H1 (cell line): ENCODE measurements at regions not wholly inside any gene's neighbourhood (a gene's known extent, or its start where the extent isn't known, plus 50 kb on each side); places are given as distances from the start of the nearest gene placed in this dataset.

Experiments
- CTCF ChIA-PET: fragments of 300-600 bp; sonication (Branson Sonifier 250); formaldehyde crosslinking; loops from one replicate; lab custom pipeline; 2021; ENCODE audit not compliant: partially characterized antibody; lab: Charles Lee
- POLR2A ChIA-PET: fragments of 300-600 bp; sonication (Branson Sonifier 250); formaldehyde crosslinking; loops from one replicate; lab custom pipeline; 2021; ENCODE audit warnings: inconsistent platforms; ENCODE audit not compliant: partially characterized antibody; lab: Charles Lee
- DNase-seq, 2 experiments: peaks; one replicate each; pipeline versions ENCODE4 v3.0.0 to v3.0.0-alpha.2; 2010 to 2022; ENCODE audit warnings: low spot score in 2 of 2, low read depth in 1 of 2, mixed read lengths in 1 of 2
- FAIRE-seq: peaks from 2 replicates; lab custom pipeline; 2011; peaks lifted over from hg19 to GRCh38; lab: Jason Lieb, UNC
- H2AFZ ChIP-seq: 2 replicates; pipeline ENCODE4 v1.8.1; 2012; ENCODE audit warnings: low read length, inconsistent platforms
- H2AK5ac ChIP-seq: 2 replicates; pipeline ENCODE4 v1.6.1; 2013; ENCODE audit warnings: low read depth, low read length
- H2BK120ac ChIP-seq: replicated peaks from 2 replicates; pipeline ENCODE3; 2013; ENCODE audit warnings: low read depth, low read length, inconsistent platforms
- H2BK12ac ChIP-seq: 2 replicates; pipeline ENCODE4 v1.6.1; 2013; ENCODE audit warnings: low read depth, low read length
- H2BK15ac ChIP-seq: 2 replicates; pipeline ENCODE4 v1.6.1; 2013; ENCODE audit warnings: low read length
- H2BK20ac ChIP-seq: 2 replicates; pipeline ENCODE4 v1.6.1; 2013; ENCODE audit warnings: low read length
- H2BK5ac ChIP-seq: 2 replicates; pipeline ENCODE4 v1.6.1; 2013; ENCODE audit warnings: low read depth, low read length
- H3K14ac ChIP-seq: 2 replicates; pipeline ENCODE4 v1.6.1; 2013; ENCODE audit warnings: inconsistent platforms; ENCODE audit not compliant: insufficient read length
- H3K18ac ChIP-seq: 2 replicates; pipeline ENCODE4 v1.6.1; 2013; ENCODE audit warnings: low read length; ENCODE audit errors: extremely low read depth
- H3K23ac ChIP-seq: 2 replicates; pipeline ENCODE4 v1.6.1; 2013; ENCODE audit warnings: inconsistent platforms; ENCODE audit not compliant: insufficient read length
- H3K23me2 ChIP-seq: 2 replicates; pipeline ENCODE4 v1.6.1; 2013; ENCODE audit warnings: low read depth, low read length
- H3K27ac ChIP-seq: 2 replicates; pipeline ENCODE4 v1.6.1; 2011; ENCODE audit warnings: low read depth, low read length, inconsistent platforms
- H3K27me3 ChIP-seq, 4 experiments: replicated peaks in 1 of 4; 1 replicate in 1 of 4; 2 replicates in 3 of 4; pipeline versions ENCODE4 v1.6.1 to v1.8.1; 2011 to 2013; ENCODE audit warnings: low read length in 3 of 4, mild to moderate bottlenecking in 3 of 4, inconsistent platforms in 2 of 4, mixed read lengths in 2 of 4, moderate library complexity in 1 of 4; ENCODE audit not compliant: control insufficient read depth in 3 of 4, insufficient read depth in 3 of 4; ENCODE audit errors: extremely low read depth in 1 of 4
- H3K36me3 ChIP-seq, 4 experiments: 2 replicates each; pipeline versions ENCODE4 v1.6.1 to v1.8.1; 2011 to 2013; ENCODE audit warnings: mild to moderate bottlenecking in 4 of 4, low read length in 3 of 4, moderate library complexity in 2 of 4, control low read depth in 1 of 4, inconsistent platforms in 1 of 4; ENCODE audit not compliant: insufficient read depth in 4 of 4, control insufficient read depth in 2 of 4
- H3K4ac ChIP-seq: replicated peaks from 2 replicates; pipeline ENCODE3; 2013; ENCODE audit warnings: low read length, low read depth, mixed read lengths, inconsistent platforms; ENCODE audit not compliant: insufficient read length
- H3K4me1 ChIP-seq, 4 experiments: replicated peaks in 1 of 4; 1 replicate in 1 of 4; 2 replicates in 3 of 4; pipeline versions ENCODE4 v1.6.1 to v1.8.1; 2011 to 2013; ENCODE audit warnings: low read length in 3 of 4, inconsistent platforms in 2 of 4, mixed read lengths in 1 of 4; ENCODE audit not compliant: insufficient read depth in 4 of 4, control insufficient read depth in 3 of 4
- H3K4me2 ChIP-seq, 2 experiments: 2 replicates each; pipeline versions ENCODE4 v1.6.1 to v1.8.1; 2011 to 2013; ENCODE audit warnings: low read depth in 2 of 2, low read length in 2 of 2, control low read depth in 1 of 2, inconsistent platforms in 1 of 2, mild to moderate bottlenecking in 1 of 2; ENCODE audit not compliant: insufficient read depth in 1 of 2
- H3K4me3 ChIP-seq, 4 experiments: fragments of 200-600, 300-600 bp in 1 of 4; sonication (generic), shearing (Covaris generic), sonication (Bioruptor Twin) in 1 of 4; 2 replicates each; pipeline versions ENCODE4 v1.5.1 to v1.8.1; 2011 to 2016; ENCODE audit warnings: low read length in 4 of 4, low read depth in 3 of 4, control low read depth in 2 of 4, inconsistent platforms in 2 of 4, mild to moderate bottlenecking in 2 of 4, mixed read lengths in 1 of 4, moderate library complexity in 1 of 4; ENCODE audit not compliant: insufficient read depth in 2 of 4; ENCODE audit errors: extremely low read depth in 1 of 4
- H3K56ac ChIP-seq: replicated peaks from 2 replicates; pipeline ENCODE3; 2013; ENCODE audit warnings: low read depth, mild to moderate bottlenecking, mixed read lengths, low read length, inconsistent platforms; ENCODE audit not compliant: insufficient read length
- H3K79me1 ChIP-seq: 2 replicates; pipeline ENCODE4 v1.6.1; 2013; ENCODE audit warnings: low read depth, low read length, control low read depth
- H3K79me2 ChIP-seq, 2 experiments: 2 replicates each; pipeline versions ENCODE4 v1.6.1 to v1.8.1; 2012 to 2013; ENCODE audit warnings: low read length in 2 of 2, mild to moderate bottlenecking in 2 of 2, inconsistent platforms in 1 of 2; ENCODE audit not compliant: insufficient read depth in 2 of 2, control insufficient read depth in 1 of 2
- H3K9ac ChIP-seq, 4 experiments: replicated peaks in 1 of 4; 1 replicate in 1 of 4; 2 replicates in 3 of 4; pipeline versions ENCODE4 v1.6.1 to v1.8.1; 2011 to 2013; ENCODE audit warnings: low read depth in 3 of 4, low read length in 3 of 4, control low read depth in 2 of 4, mild to moderate bottlenecking in 2 of 4, moderate library complexity in 2 of 4, inconsistent platforms in 1 of 4; ENCODE audit errors: extremely low read depth in 1 of 4
- H3K9me3 ChIP-seq, 2 experiments: 2 replicates each; pipeline versions ENCODE4 v1.6.1 to v1.8.1; 2012 to 2013; ENCODE audit warnings: mild to moderate bottlenecking in 2 of 2, moderate library complexity in 2 of 2, control low read depth in 1 of 2, inconsistent platforms in 1 of 2, low read depth in 1 of 2, low read length in 1 of 2, mixed read lengths in 1 of 2; ENCODE audit not compliant: insufficient read depth in 2 of 2
- H4K20me1 ChIP-seq, 2 experiments: replicated peaks in 1 of 2; 2 replicates each; pipeline versions ENCODE3 to v1.8.1; 2011 to 2013; ENCODE audit warnings: inconsistent platforms in 2 of 2, low read length in 2 of 2, mild to moderate bottlenecking in 1 of 2; ENCODE audit not compliant: insufficient read depth in 2 of 2, control insufficient read depth in 1 of 2
- H4K5ac ChIP-seq: 2 replicates; pipeline ENCODE4 v1.6.1; 2013; ENCODE audit warnings: low read length, low read depth, mixed read lengths, inconsistent platforms; ENCODE audit not compliant: insufficient read length
- H4K8ac ChIP-seq: 2 replicates; pipeline ENCODE4 v1.8.0; 2013; ENCODE audit warnings: mild to moderate bottlenecking, moderate library complexity, low read length, inconsistent platforms; ENCODE audit not compliant: insufficient read depth; ENCODE audit errors: extremely low read depth
- H4K91ac ChIP-seq: replicated peaks from 2 replicates; pipeline ENCODE3; 2013; ENCODE audit warnings: low read length, mixed read lengths, inconsistent platforms; ENCODE audit not compliant: insufficient read length
- ASH2L ChIP-seq: fragments of 200-600, 300-600 bp; sonication (generic); IDR thresholded peaks from one replicate; pipeline ENCODE4 v1.7.1; 2017; ENCODE audit warnings: low read length
- ATF3 ChIP-seq: IDR thresholded peaks from 2 replicates; pipeline ENCODE4 v1.6.1; 2011; ENCODE audit warnings: low read depth, mild to moderate bottlenecking, low read length; ENCODE audit not compliant: insufficient read depth
- BACH1 ChIP-seq: IDR thresholded peaks from 2 replicates; pipeline ENCODE4 v1.6.1; 2012; ENCODE audit warnings: low read length, improper control_type of control experiment
- BRCA1 ChIP-seq: IDR thresholded peaks from 2 replicates; pipeline ENCODE4 v1.6.1; 2012; ENCODE audit warnings: low read depth, low read length, improper control_type of control experiment
- CHD1 ChIP-seq: IDR thresholded peaks from 2 replicates; pipeline ENCODE4 v1.6.1; 2012; ENCODE audit warnings: low read depth, low read length, improper control_type of control experiment
- CREB1 ChIP-seq: IDR thresholded peaks from 2 replicates; pipeline ENCODE4 v1.6.1; 2012; ENCODE audit warnings: inconsistent platforms
- EGR1 ChIP-seq: IDR thresholded peaks from 2 replicates; pipeline ENCODE4 v1.6.1; 2011; ENCODE audit warnings: low read depth, low read length, borderline replicate concordance
- HDAC6 ChIP-seq: IDR thresholded peaks from one replicate; pipeline ENCODE4 v1.7.1; 2012; ENCODE audit warnings: low read depth, mild to moderate bottlenecking, inconsistent platforms, low read length, moderate library complexity
- NANOG ChIP-seq: IDR thresholded peaks from 2 replicates; pipeline ENCODE4 v1.6.1; 2011; ENCODE audit warnings: low read length, low read depth, mild to moderate bottlenecking, inconsistent platforms; ENCODE audit not compliant: insufficient read depth, poor library complexity, severe bottlenecking
- NRF1 ChIP-seq: IDR thresholded peaks from 2 replicates; pipeline ENCODE4 v1.6.1; 2011; ENCODE audit warnings: mild to moderate bottlenecking, low read depth, low read length, improper control_type of control experiment
- POLR2AphosphoS5 ChIP-seq: IDR thresholded peaks from 2 replicates; pipeline ENCODE4 v1.6.1; 2011; ENCODE audit warnings: low read depth, low read length
- POU5F1 ChIP-seq: IDR thresholded peaks from 2 replicates; pipeline ENCODE4 v1.6.1; 2011; ENCODE audit warnings: low read depth, mild to moderate bottlenecking, low read length, moderate library complexity
- SIRT6 ChIP-seq: IDR thresholded peaks from one replicate; pipeline ENCODE4 v1.7.1; 2012; ENCODE audit warnings: low read length, inconsistent platforms
- SP1 ChIP-seq: IDR thresholded peaks from 2 replicates; pipeline ENCODE4 v1.6.1; 2011; ENCODE audit warnings: low read depth, low read length
- SP2 ChIP-seq: IDR thresholded peaks from 2 replicates; pipeline ENCODE4 v1.6.1; 2012; ENCODE audit warnings: mild to moderate bottlenecking, low read length, inconsistent platforms

- Histone ChIP-seq H2BK5ac (no peak overlapping the region), H3K9me3 (peaks cover 27 to 29% of the 10 kb centered on the region in 2 experiments), H4K8ac (no peak overlapping the region), H2AK5ac (no peak overlapping the region), H3K4me3 (no peak overlapping the region), H2BK120ac (no peak overlapping the region), H3K27me3 (no peaks in the 10 kb centered on the region), H4K5ac (no peak overlapping the region), H3K9ac (no peak overlapping the region), H3K4me1 (no peaks in the 10 kb centered on the region), H3K36me3 (peaks cover 0 to 3% (median 0%) of the 10 kb centered on the region in 4 experiments; a peak in 1 of 8 replicates), H4K91ac (no peak overlapping the region), H2BK20ac (no peak overlapping the region), H3K79me1 (no peaks in the 10 kb centered on the region), H3K56ac (no peak overlapping the region), H3K4ac (no peak overlapping the region), H3K23ac (no peak overlapping the region), H4K20me1 (no peaks in the 10 kb centered on the region), H3K18ac (no peak overlapping the region), H3K4me2 (no peak overlapping the region), H3K23me2 (no peaks in the 10 kb centered on the region), H2BK15ac (no peak overlapping the region), H3K27ac (no peak overlapping the region), H2AFZ (no peak overlapping the region), H2BK12ac (no peak overlapping the region), H3K14ac (no peak overlapping the region), H3K79me2 (no peaks in the 10 kb centered on the region)
- no peak for FAIRE-seq
- CTCF ChIA-PET = interaction anchor here (1.0 kb wide), 1 partner anchor 197 kb away, joined by 3 read pairs; no protein-coding TSS in a partner anchor
- no peak for TF ChIP-seq SIRT6
- TF ChIP-seq POLR2AphosphoS5 = no peak
- TF ChIP-seq SP2 = no peak
- no peak for TF ChIP-seq POU5F1
- TF ChIP-seq ASH2L = no peak
- TF ChIP-seq NRF1 = no peak
- no peak for TF ChIP-seq CHD1
- TF ChIP-seq NANOG = no peak
- no peak for TF ChIP-seq BRCA1
- no peak for TF ChIP-seq ATF3
- no peak for TF ChIP-seq BACH1
- TF ChIP-seq CREB1 = no peak
- TF ChIP-seq HDAC6 = no peak
- TF ChIP-seq SP1 = no peak
- TF ChIP-seq EGR1 = no peak
- DNase-seq = no peak
- POLR2A ChIA-PET = no interaction called here
Measured at GRCh38 chr6:82467338-82467737, 103.7 kb downstream of the TPBG start.
